Right lobe of liver (tissue), 6 donors: ENCODE measurements at regions not wholly inside any gene's neighbourhood (a gene's known extent, or its start where the extent isn't known, plus 50 kb on each side); places are given as distances from the start of the nearest gene placed in this dataset.
A peak's percentile ranks its signal among the peaks of the same experiment; 100 is the strongest.
"Not testable (repeated sequence)": the region's sequence is repeated elsewhere in the genome, so short reads cannot be mapped to it uniquely, and the experiment has no call there.

ENCODE experiments used
- ATAC-seq, 4 donors: fragments of 200-7000 bp; cut with Tn5 transposase; one replicate each; pipeline ENCODE4 v1.9.1; 2020; ENCODE audit warnings: mild to moderate bottlenecking in 4 of 4, moderate library complexity in 4 of 4
- DNase-seq, 3 donors: peaks; one replicate each; pipeline ENCODE4 v3.0.0-alpha.2; 2020
- H3K27ac ChIP-seq, 3 donors: fragments of 200-600 bp; one replicate each; pipeline ENCODE4 v1.8.0; 2022
- H3K27me3 ChIP-seq, 2 donors: fragments of 200-600 bp; one replicate each; pipeline ENCODE4 v1.8.0; 2022
- H3K36me3 ChIP-seq, 4 donors: fragments of 200-600 bp; sonication (generic) in 1 of 4; one replicate each; pipeline versions ENCODE4 v1.5.1 to v1.8.0; 2017 to 2022; ENCODE audit warnings: control low read depth in 1 of 4
- H3K4me1 ChIP-seq, 4 donors: fragments of 200-600 bp; sonication (generic) in 1 of 4; one replicate each; pipeline versions ENCODE4 v1.5.1 to v1.8.0; 2017 to 2022; ENCODE audit warnings: control low read depth in 1 of 4
- H3K4me3 ChIP-seq, 3 donors: fragments of 200-600 bp; one replicate each; pipeline ENCODE4 v1.8.0; 2022
- H3K9me3 ChIP-seq, 4 donors: fragments of 200-600 bp; sonication (generic) in 1 of 4; one replicate each; pipeline versions ENCODE4 v1.5.1 to v1.8.0; 2017 to 2022; ENCODE audit warnings: control low read depth in 1 of 4
- CTCF ChIP-seq, 4 donors: fragments of 200-600 bp in 3 of 4; fragments of 450-650 bp in 1 of 4; IDR thresholded peaks; one replicate each; pipeline versions ENCODE4 v1.5.1 to v1.8.0; 2016 to 2022; ENCODE audit warnings: antibody characterized with exemption in 4 of 4, mild to moderate bottlenecking in 2 of 4
- POLR2A ChIP-seq: fragments of 450-650 bp; IDR thresholded peaks from one replicate; pipeline ENCODE4 v1.6.1; 2017; ENCODE audit warnings: antibody characterized with exemption, mild to moderate bottlenecking
- WGBS: methylation state at CpG from one replicate; pipeline ENCODE4 v1.1.6; 2018; ENCODE audit warnings: low coverage, low lambda C conversion rate; ENCODE audit not compliant: insufficient coverage; ENCODE audit errors: missing lambda C conversion rate; 5-methylcytosine and 5-hydroxymethylcytosine counted together
- intact Hi-C, 2 donors: fragments of 100-400 bp; cut with DNase I; formaldehyde crosslinking; loops; one replicate each; pipeline versions ENCODE4 v1.11.2 to v1.14.1; 2022
- donor health status: DM: no; HTN: yes; CAD: no.
- donor health status: DM: no; HTN: no; CAD: no.
- donor health status: DM: no; HTN: no; CAD: no.
- donor health status: DM: no; HTN: yes; CAD: no.
- donor health status: DM: no; HTN: yes; CAD: no.

- Histone ChIP-seq H3K36me3 (no peaks in the 10 kb centered on the region), H3K9me3 (no peaks in the 10 kb centered on the region), H3K4me1 (no peaks in the 10 kb centered on the region), H3K27me3 (no peaks in the 10 kb centered on the region), H3K27ac (no peak overlapping the region), H3K4me3 (no peak overlapping the region)
- DNase-seq (no peak), ATAC-seq (peak in 1 of 4 donors; percentile 17)
- WGBS: 62% methylated on average over 3 of the region's 3 CpGs
- TF ChIP-seq CTCF (IDR thresholded peaks at IDR 0.05) (no peak), POLR2A (no peak)
- intact Hi-C loops: loop anchor here in 1 of 2 donors (10.0 kb wide), 1 partner anchor 259 kb away; no protein-coding TSS in a partner anchor
These were observed 337.7 kb downstream of the EMP1 start for GRCh38 chr12:13534242-13534641.

- DNase-seq (no peak), ATAC-seq (no peak)
- Histone ChIP-seq H3K4me1 (no peaks in the 10 kb centered on the region), H3K27ac (no peak overlapping the region), H3K36me3 (no peaks in the 10 kb centered on the region), H3K27me3 (no peaks in the 10 kb centered on the region), H3K9me3 (no peaks in the 10 kb centered on the region), H3K4me3 (no peak overlapping the region)
- intact Hi-C loops: loop anchor here in 1 of 2 donors (10.0 kb wide), 1 partner anchor 256 kb away; no protein-coding TSS in a partner anchor
- WGBS: 95% methylated on average over 7 of the region's 7 CpGs
- TF ChIP-seq POLR2A: no peak
- no peak for TF ChIP-seq CTCF (IDR thresholded peaks at IDR 0.05)
These were observed 334.4 kb downstream of the EMP1 start for GRCh38 chr12:13530966-13531365.

DNA sequence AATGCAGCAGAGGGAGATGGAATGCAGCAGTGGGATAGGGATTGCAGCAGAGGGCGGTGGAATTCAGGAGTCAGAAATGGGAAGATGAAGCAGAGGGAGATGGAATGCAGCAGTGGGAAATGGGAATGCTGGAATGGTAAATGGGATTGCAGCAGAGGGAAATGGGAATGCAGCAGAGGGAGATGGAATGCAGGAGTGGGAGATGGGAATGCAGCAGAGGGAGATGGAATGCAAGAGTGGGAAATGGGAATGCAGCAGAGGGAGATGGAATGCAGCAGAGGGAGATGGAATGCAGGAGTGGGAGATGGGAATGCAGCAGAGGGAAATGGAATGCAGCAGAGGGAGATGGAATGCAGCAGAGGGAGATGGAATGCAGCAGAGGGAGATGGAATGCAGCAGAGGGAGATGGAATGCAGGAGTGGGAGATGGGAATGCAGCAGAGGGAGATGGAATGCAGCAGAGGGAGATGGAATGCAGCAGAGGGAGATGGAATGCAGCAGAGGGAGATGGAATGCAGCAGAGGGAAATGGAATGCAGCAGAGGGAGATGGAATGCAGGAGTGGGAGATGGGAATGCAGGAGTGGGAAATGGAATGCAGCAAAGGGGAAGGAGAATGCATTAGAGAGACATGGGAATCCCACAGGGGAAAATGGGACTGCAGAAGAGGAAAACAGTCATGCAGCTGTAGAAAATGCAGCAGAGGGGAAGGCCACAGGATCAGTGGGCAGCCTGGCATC lies 329.8 kb downstream of the EMP1 start:
- ATAC-seq, H3K9me3 ChIP-seq, H3K36me3 ChIP-seq, DNase-seq, H3K27me3 ChIP-seq, H3K27ac ChIP-seq, H3K4me1 ChIP-seq, H3K4me3 ChIP-seq, intact Hi-C loops: not testable (repeated sequence)
- WGBS: 92% methylated on average over 1 of the region's 1 CpG

DNA sequence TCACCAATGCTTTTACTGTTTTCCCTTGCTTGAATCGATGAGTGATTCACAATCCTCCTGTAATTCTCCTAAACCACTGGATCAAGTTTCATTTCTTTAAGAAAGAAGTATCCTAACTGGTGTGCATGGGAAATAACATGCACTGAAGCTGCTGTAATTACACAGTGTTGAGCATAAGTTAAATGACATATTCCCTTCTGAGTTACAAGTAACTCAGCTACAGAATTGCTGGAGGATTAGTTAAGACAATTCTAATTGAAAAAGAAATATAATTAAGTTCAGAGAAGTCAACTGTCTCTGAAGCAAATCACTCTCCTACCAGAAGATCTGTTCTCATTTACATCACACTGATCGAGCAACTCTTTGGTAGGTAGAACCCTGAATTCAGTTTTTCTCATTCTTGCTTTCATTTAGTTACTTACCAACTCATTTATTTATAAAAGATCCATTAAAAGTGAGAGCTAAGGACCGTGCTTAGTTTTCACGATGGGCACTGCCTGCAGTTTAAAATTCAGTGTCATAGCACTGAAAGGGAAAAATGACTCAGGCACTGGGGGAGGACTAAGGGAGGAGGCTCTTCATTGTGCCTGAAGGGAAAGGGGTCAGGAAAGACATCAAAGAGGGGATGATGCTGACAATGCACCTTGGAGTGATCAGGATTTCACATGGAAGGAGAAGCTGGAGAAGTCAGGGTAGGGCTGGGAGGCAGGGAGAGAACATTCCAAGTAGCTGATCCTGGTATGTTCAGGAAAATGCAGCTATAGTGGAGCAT lies 327.2 kb downstream of the EMP1 start:
- intact Hi-C loops: no loop called here
- 75% methylated on average over 4 of the region's 4 CpGs for WGBS
- Histone ChIP-seq H3K36me3 (no peaks in the 10 kb centered on the region), H3K27me3 (no peaks in the 10 kb centered on the region), H3K27ac (no peak overlapping the region), H3K4me1 (no peaks in the 10 kb centered on the region), H3K9me3 (no peaks in the 10 kb centered on the region), H3K4me3 (no peak overlapping the region)
- DNase-seq (no peak), ATAC-seq (no peak)
- no peak for TF ChIP-seq POLR2A
- no peak for TF ChIP-seq CTCF (IDR thresholded peaks at IDR 0.05)

DNA sequence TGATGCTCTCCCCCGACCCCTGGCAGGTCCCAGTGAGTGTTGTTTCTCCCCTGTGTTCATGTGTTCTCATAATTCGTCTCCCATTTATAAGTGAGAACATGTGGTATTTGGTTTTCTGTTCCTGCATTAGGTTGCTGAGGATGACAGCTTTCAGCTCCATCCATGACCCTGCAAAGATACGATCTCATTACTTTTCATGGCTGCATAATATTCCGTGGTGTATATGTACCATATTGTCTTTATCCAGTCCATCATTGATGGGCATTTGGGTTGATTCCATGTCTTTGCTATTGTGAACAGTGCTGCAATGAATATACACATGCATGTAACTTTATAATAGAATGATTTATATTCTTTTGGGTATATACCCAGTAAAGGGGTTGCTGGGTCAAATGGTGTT lies 321.5 kb downstream of the EMP1 start:
- H3K9me3 ChIP-seq, H3K27ac ChIP-seq, H3K27me3 ChIP-seq, intact Hi-C loops, ATAC-seq, H3K4me3 ChIP-seq, H3K4me1 ChIP-seq, H3K36me3 ChIP-seq, DNase-seq: not testable (repeated sequence)
- WGBS: 77% methylated on average over 4 of the region's 4 CpGs
